HCT116 (cell line): ENCODE measurements at regions not wholly inside any gene's neighbourhood (a gene's known extent, or its start where the extent isn't known, plus 50 kb on each side); places are given as distances from the start of the nearest gene placed in this dataset.

Experiments
- ATAC-seq: fragments of 200-7000 bp; cut with Tn5 transposase; 2 replicates; pipeline ENCODE4 v1.9.1; 2020; ENCODE audit warnings: mild to moderate bottlenecking, moderate library complexity
- BruUV-seq: library from RNA; stranded (reverse); fragments of 400-500 nt; replicated peaks from 2 replicates; lab custom pipeline; 2021; lab: Mats Ljungman, UMichigan
- CTCF ChIA-PET: fragments of 300-600 bp; sonication (Branson Sonifier 250); formaldehyde crosslinking; loops from one replicate; lab custom pipeline; 2021; ENCODE audit warnings: antibody characterized with exemption; lab: Charles Lee
- POLR2A ChIA-PET: fragments of 300-600, 350-600 bp; sonication (Branson Sonifier 250); formaldehyde crosslinking; loops from one replicate; lab custom pipeline; 2021; ENCODE audit warnings: antibody characterized with exemption; lab: Charles Lee
- RAD21 ChIA-PET, 2 experiments: fragments of 300-600 bp; sonication (Branson Sonifier 250); formaldehyde crosslinking; loops; one replicate each; lab custom pipeline; 2023; ENCODE audit warnings: low total read pairs in 2 of 2; ENCODE audit not compliant: uncharacterized antibody in 2 of 2, unreplicated experiment in 2 of 2, low non-redundant PET in 1 of 2; lab: Charles Lee
- DNase-seq: peaks from one replicate; pipeline ENCODE4 v3.0.0-alpha.2; 2010; ENCODE audit warnings: low read depth, low spot score
- H2AFZ ChIP-seq: fragments of 200-600 bp; shearing (Covaris generic), sonication (generic); 2 replicates; pipeline ENCODE4 v1.6.1; 2017; ENCODE audit warnings: low read depth, mixed run types, mixed read lengths, antibody characterized with exemption, low read length; ENCODE audit not compliant: poor library complexity, severe bottlenecking
- H3K27ac ChIP-seq: 2 replicates; pipeline ENCODE4 v1.5.1; 2012; ENCODE audit warnings: low read depth, low read length
- H3K27me3 ChIP-seq: fragments of 200-600 bp; sonication (generic); 2 replicates; pipeline ENCODE4 v1.6.1; 2016; ENCODE audit warnings: mixed run types, low read length, mixed read lengths; ENCODE audit not compliant: insufficient read depth
- H3K36me3 ChIP-seq, 2 experiments: fragments of 200-500 bp in 1 of 2; fragments of 200-600 bp in 1 of 2; sonication (Bioruptor generic) in 1 of 2; sonication (generic) in 1 of 2; 2 replicates each; pipeline versions ENCODE4 v1.5.1 to v1.6.1; 2014 to 2016; ENCODE audit warnings: low read length in 2 of 2, inconsistent platforms in 1 of 2, mixed read lengths in 1 of 2, mixed run types in 1 of 2; ENCODE audit not compliant: insufficient read depth in 2 of 2, control insufficient read depth in 1 of 2
- H3K4me1 ChIP-seq, 2 experiments: fragments of 200-600 bp in 1 of 2; sonication (generic) in 1 of 2; 2 replicates each; pipeline versions ENCODE4 v1.5.1 to v1.6.1; 2012 to 2017; ENCODE audit warnings: low read length in 2 of 2, inconsistent platforms in 1 of 2, mild to moderate bottlenecking in 1 of 2, mixed read lengths in 1 of 2, mixed run types in 1 of 2, moderate library complexity in 1 of 2; ENCODE audit not compliant: insufficient read depth in 2 of 2, control insufficient read depth in 1 of 2
- H3K4me2 ChIP-seq: fragments of 200-600 bp; sonication (generic); 2 replicates; pipeline ENCODE4 v1.6.1; 2017; ENCODE audit warnings: mixed run types, low read length, mixed read lengths
- H3K4me3 ChIP-seq, 2 experiments: fragments of 200-600 bp in 1 of 2; sonication (generic) in 1 of 2; replicated peaks in 1 of 2; 2 replicates each; pipeline ENCODE4 v1.5.1; 2011 to 2016; ENCODE audit warnings: low read length in 2 of 2, control low read depth in 1 of 2, low read depth in 1 of 2, mild to moderate bottlenecking in 1 of 2, mixed read lengths in 1 of 2, mixed run types in 1 of 2
- H3K79me2 ChIP-seq: fragments of 200-600 bp; sonication (generic); 2 replicates; pipeline ENCODE4 v1.6.1; 2017; ENCODE audit warnings: mild to moderate bottlenecking, mixed run types, low read length, moderate library complexity, mixed read lengths; ENCODE audit not compliant: insufficient read depth
- H3K9ac ChIP-seq: fragments of 200-600 bp; sonication (generic); 2 replicates; pipeline ENCODE4 v1.6.1; 2016; ENCODE audit warnings: low read length, mixed read lengths
- H3K9me2 ChIP-seq: fragments of 200-600 bp; sonication (generic), shearing (Covaris generic); 2 replicates; pipeline ENCODE4 v1.6.1; 2017; ENCODE audit warnings: mixed run types, mild to moderate bottlenecking, moderate library complexity; ENCODE audit not compliant: insufficient read depth
- H3K9me3 ChIP-seq, 2 experiments: fragments of 200-500 bp in 1 of 2; fragments of 200-600 bp in 1 of 2; sonication (Bioruptor generic) in 1 of 2; sonication (generic) in 1 of 2; 2 replicates each; pipeline ENCODE4 v1.6.1; 2014 to 2017; ENCODE audit warnings: low read length in 2 of 2, mixed read lengths in 2 of 2, inconsistent platforms in 1 of 2, low read depth in 1 of 2, mild to moderate bottlenecking in 1 of 2, mixed run types in 1 of 2, moderate library complexity in 1 of 2; ENCODE audit not compliant: control insufficient read depth in 1 of 2, insufficient read depth in 1 of 2
- H4K20me1 ChIP-seq: fragments of 200-600 bp; sonication (generic), shearing (Covaris generic); 2 replicates; pipeline ENCODE4 v1.6.1; 2017; ENCODE audit warnings: mixed run types, mild to moderate bottlenecking, moderate library complexity; ENCODE audit not compliant: insufficient read depth
- ATF3 ChIP-seq: IDR thresholded peaks from 2 replicates; pipeline ENCODE4 v1.6.1; 2012
- CBX3 ChIP-seq: IDR thresholded peaks from 2 replicates; pipeline ENCODE4 v1.6.1; 2012; ENCODE audit warnings: low read depth
- EGR1 ChIP-seq: IDR thresholded peaks from 2 replicates; pipeline ENCODE4 v1.6.1; 2012; ENCODE audit warnings: low read depth
- ELF1 ChIP-seq: IDR thresholded peaks from 2 replicates; pipeline ENCODE4 v1.6.1; 2012; ENCODE audit warnings: low read depth, borderline replicate concordance
- EZH2 ChIP-seq: fragments of 200-600 bp; sonication (generic); IDR thresholded peaks from 2 replicates; pipeline ENCODE4 v1.6.1; 2017; ENCODE audit warnings: antibody characterized with exemption, mixed run types
- FOSL1 ChIP-seq: IDR thresholded peaks from 2 replicates; pipeline ENCODE4 v1.6.1; 2012; ENCODE audit warnings: low read depth
- JUND ChIP-seq: IDR thresholded peaks from 2 replicates; pipeline ENCODE4 v1.6.1; 2012
- POLR2A ChIP-seq: IDR thresholded peaks from 2 replicates; pipeline ENCODE4 v1.7.0; 2011; ENCODE audit warnings: borderline replicate concordance; ENCODE audit not compliant: insufficient read depth, insufficient read length; ENCODE audit errors: extremely low read depth
- POLR2AphosphoS5 ChIP-seq: IDR thresholded peaks from 2 replicates; pipeline ENCODE4 v1.6.1; 2011; ENCODE audit warnings: mild to moderate bottlenecking, low read depth, low read length, moderate library complexity
- RAD21 ChIP-seq: IDR thresholded peaks from 2 replicates; pipeline ENCODE4 v1.6.1; 2012; ENCODE audit warnings: low read depth, mild to moderate bottlenecking
- SP1 ChIP-seq: IDR thresholded peaks from 2 replicates; pipeline ENCODE4 v1.6.1; 2012; ENCODE audit warnings: low read depth
- SRF ChIP-seq: IDR thresholded peaks from 2 replicates; pipeline ENCODE4 v1.6.1; 2012; ENCODE audit warnings: low read depth
- TCF7L2 ChIP-seq: IDR thresholded peaks from 2 replicates; pipeline ENCODE4 v1.7.0; 2011; ENCODE audit warnings: borderline replicate concordance, inconsistent platforms; ENCODE audit not compliant: insufficient read depth, insufficient read length; ENCODE audit errors: extremely low read depth
- ZNF274 ChIP-seq: fragments of 200-500 bp; sonication (Bioruptor generic); IDR thresholded peaks from 2 replicates; pipeline ENCODE4 v1.6.1; 2014; ENCODE audit warnings: mild to moderate bottlenecking, low read depth, low read length, inconsistent platforms
- intact Hi-C: fragments of 100-400 bp; cut with micrococcal nuclease; formaldehyde crosslinking; loops from 2 replicates; pipeline ENCODE4 v1.10.0; 2022
- TF ChIP-seq, protein P1 (sequence below): IDR thresholded peaks from 2 replicates; pipeline ENCODE4 v1.6.1; 2011; ENCODE audit warnings: mild to moderate bottlenecking, low read length, moderate library complexity; ENCODE audit not compliant: insufficient replicate concordance; ENCODE audit errors: extremely low read depth

GRCh38 chr10:16297069-16297468 lies 139.7 kb upstream of the PTER start (continued):
- TF ChIP-seq POLR2A (no peak), ELF1 (no peak), SP1 (no peak), ATF3 (no peak), JUND (no peak), POLR2AphosphoS5 (no peak), SRF (no peak)

DNA sequence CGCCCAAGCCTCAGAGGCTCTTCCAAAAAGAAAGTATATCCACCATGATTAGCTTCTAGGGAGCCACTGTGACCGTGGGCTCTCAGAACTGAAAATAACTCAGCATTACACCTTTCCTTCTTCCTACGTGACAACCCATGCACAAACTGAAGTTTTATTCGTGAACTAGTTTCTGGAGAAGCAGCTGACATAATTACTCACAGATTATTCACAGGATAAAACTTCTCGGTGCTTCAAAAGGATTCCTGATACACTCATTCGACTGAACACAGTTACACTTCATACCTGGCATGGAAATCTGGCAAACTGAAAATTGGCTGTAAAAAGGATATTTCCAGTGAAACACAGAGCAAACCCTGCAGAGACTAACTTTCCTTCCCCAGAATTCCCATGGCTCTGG lies 139.2 kb upstream of the PTER start:
- H2AFZ ChIP-seq = no peak overlapping the region
- H3K27ac ChIP-seq = no peak overlapping the region
- H3K27me3 ChIP-seq = peaks cover 28% of the 10 kb centered on the region
- no peak overlapping the region for H3K9ac ChIP-seq
- ChIA-PET RAD21 (no interaction called here), POLR2A (no interaction called here), CTCF (no interaction called here)
- ATAC-seq = no peak
- H3K9me3 ChIP-seq = no peaks in the 10 kb centered on the region
- H3K4me3 ChIP-seq = no peak overlapping the region
- H3K4me2 ChIP-seq = no peak overlapping the region
- BruUV-seq = no TSS peak
- no peak for DNase-seq
- intact Hi-C loops = no loop called here
- H3K79me2 ChIP-seq = no peaks in the 10 kb centered on the region
- H3K9me2 ChIP-seq = no peaks in the 10 kb centered on the region
- no peaks in the 10 kb centered on the region for H3K4me1 ChIP-seq
- no peaks in the 10 kb centered on the region for H3K36me3 ChIP-seq
- no peak for TF ChIP-seq RAD21
- no peak for TF ChIP-seq EGR1
- TF ChIP-seq EZH2 = no peak
- no peaks in the 10 kb centered on the region for H4K20me1 ChIP-seq

GRCh38 chr10:16304311-16304710 lies 132.5 kb upstream of the PTER start:
- Histone ChIP-seq H3K4me2 (no peak overlapping the region), H3K9me3 (no peaks in the 10 kb centered on the region), H3K36me3 (no peaks in the 10 kb centered on the region), H3K4me3 (no peak overlapping the region), H3K27me3 (no peaks in the 10 kb centered on the region), H3K27ac (no peak overlapping the region), H4K20me1 (no peaks in the 10 kb centered on the region), H3K4me1 (no peaks in the 10 kb centered on the region), H3K79me2 (no peaks in the 10 kb centered on the region), H3K9ac (no peak overlapping the region), H3K9me2 (no peaks in the 10 kb centered on the region), H2AFZ (no peak overlapping the region)
- intact Hi-C loops = no loop called here
- DNase-seq = no peak
- no TSS peak for BruUV-seq
- no peak for ATAC-seq
- ChIA-PET CTCF (no interaction called here), POLR2A (interaction anchor here (0.7 kb wide), 1 partner anchor 190 kb away, joined by 4 read pairs; no protein-coding TSS in a partner anchor), RAD21 (no interaction called here)
- TF ChIP-seq ZNF274 (no peak), ELF1 (no peak), RAD21 (no peak), CBX3 (no peak), SRF (no peak), EGR1 (no peak), FOSL1 (no peak), POLR2A (no peak), JUND (no peak), TCF7L2 (no peak), POLR2AphosphoS5 (no peak), ATF3 (no peak)
- TF ChIP-seq, protein P1, sequence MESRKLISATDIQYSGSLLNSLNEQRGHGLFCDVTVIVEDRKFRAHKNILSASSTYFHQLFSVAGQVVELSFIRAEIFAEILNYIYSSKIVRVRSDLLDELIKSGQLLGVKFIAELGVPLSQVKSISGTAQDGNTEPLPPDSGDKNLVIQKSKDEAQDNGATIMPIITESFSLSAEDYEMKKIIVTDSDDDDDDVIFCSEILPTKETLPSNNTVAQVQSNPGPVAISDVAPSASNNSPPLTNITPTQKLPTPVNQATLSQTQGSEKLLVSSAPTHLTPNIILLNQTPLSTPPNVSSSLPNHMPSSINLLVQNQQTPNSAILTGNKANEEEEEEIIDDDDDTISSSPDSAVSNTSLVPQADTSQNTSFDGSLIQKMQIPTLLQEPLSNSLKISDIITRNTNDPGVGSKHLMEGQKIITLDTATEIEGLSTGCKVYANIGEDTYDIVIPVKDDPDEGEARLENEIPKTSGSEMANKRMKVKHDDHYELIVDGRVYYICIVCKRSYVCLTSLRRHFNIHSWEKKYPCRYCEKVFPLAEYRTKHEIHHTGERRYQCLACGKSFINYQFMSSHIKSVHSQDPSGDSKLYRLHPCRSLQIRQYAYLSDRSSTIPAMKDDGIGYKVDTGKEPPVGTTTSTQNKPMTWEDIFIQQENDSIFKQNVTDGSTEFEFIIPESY = no peak
